Inferior parietal cortex (tissue), 1 donor: ENCODE measurements at regions not wholly inside any gene's neighbourhood (a gene's known extent, or its start where the extent isn't known, plus 50 kb on each side); places are given as distances from the start of the nearest gene placed in this dataset.
"Not testable (repeated sequence)": the region's sequence is repeated elsewhere in the genome, so short reads cannot be mapped to it uniquely, and the experiment has no call there.

Source experiments
- DNase-seq: peaks from one replicate; pipeline ENCODE4 v3.0.0-alpha.2; 2016; ENCODE audit errors: extremely low spot score

DNA sequence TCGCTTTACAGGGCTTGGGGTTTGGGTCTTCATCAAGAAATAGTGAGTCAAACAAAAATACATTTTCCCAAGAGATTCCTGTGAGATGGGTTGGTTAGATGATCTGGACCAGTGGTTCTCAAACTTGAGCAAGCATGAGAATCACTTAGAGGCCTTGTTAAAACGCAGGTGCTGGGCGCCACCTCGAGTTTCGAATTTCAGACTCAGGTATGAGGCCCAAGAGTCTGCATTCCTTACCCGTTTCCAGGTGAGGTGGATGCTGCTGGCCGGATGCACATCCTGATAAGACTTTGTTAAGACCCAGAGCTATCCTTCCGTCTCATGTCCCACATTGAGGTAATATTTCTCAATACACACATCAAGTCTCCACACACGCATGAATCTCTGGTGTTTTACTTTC lies 707.8 kb upstream of the SALL3 start:
- DNase-seq = no peak

DNA sequence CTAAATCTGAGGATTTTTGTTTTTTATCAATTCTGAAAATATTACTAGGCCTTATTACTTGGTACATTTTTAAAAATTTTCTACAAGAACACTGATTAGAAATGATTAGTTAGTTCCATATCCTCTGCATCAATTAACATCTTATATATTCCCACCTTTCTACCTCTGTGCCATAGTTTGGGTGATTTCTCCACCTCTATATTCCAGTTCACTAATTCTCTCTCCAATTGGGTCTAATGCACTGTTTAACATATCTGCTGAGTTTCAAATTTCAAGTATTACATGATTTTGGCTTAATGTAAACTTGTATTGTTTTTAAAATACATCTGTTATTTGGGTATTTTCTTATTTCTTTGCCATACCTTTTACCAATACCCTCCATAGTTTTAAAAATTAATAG lies 705.7 kb upstream of the SALL3 start:
- DNase-seq = no peak

DNA sequence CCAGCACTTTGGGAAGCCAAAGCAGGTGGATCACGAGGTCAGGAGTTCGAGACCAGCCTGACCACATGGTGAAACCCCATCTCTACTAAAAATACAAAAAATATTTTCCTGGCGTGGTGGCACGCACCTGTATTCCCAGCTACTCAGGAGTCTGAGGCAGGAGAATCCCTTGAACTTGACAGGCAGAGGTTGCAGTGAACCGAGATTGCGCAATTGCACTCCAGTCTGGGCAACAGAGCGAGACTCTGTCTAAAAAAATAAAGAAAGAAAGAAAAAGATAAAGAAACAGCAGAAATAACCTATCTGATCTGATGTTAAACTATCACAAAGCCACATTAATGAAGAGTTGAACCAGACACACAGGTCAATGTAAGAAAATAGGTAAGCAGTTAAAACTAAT lies 696.2 kb upstream of the SALL3 start:
- DNase-seq = not testable (repeated sequence)

DNA sequence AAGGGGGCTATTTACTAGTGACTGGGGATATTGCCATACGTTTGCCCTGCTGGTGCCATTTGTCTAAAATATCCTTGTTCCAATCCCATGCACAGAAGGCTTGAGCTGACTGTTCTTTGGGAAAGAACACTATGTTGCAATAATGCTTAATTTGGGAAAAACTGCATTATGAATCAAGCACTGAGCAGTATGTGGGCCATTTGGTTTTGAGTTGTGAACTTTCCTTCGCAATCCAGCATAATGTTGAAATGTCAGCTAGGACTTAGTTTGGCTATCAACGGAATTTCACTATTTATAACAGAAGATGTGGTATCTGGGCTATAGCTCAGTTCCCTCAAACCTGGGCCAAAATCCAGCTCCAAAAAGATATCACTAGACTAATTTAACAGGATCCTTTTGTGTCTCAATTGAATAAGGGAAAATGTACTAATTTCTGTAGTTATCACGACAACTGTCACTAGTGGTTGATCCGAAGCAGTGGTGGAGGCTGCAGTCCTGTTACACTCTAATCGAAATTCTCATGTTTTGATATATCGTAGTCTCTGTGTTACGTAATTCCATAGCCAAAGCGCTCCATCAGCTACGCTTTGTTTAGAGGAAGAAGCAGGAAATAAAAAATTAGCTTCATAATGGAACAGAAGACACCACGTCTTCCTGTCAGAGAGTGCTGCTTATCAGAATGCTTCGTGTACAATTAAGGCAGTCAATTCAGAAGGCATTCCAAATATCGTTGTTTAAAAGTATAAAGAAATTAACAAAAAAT lies 686.8 kb upstream of the SALL3 start:
- no peak for DNase-seq

DNA sequence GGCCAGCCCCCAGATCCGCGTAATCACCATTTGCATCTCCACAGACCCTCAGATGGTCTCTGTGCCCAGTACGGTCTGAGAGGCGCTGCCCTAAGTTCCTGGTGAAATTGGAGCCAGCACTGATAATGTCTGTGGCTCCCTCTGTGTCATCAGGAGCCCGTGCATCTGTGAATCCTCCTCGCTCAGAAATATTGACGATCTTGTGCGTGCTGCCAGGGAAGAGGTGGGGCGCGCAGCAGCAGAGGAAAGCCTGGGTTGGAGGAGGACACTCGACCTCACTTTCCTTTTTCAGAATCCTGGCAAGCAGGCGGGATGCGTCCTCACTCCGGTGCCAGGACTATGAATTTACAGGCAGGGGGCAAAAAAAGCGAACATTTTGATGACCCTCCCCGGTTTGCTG lies 686.1 kb upstream of the SALL3 start:
- no peak for DNase-seq

DNA sequence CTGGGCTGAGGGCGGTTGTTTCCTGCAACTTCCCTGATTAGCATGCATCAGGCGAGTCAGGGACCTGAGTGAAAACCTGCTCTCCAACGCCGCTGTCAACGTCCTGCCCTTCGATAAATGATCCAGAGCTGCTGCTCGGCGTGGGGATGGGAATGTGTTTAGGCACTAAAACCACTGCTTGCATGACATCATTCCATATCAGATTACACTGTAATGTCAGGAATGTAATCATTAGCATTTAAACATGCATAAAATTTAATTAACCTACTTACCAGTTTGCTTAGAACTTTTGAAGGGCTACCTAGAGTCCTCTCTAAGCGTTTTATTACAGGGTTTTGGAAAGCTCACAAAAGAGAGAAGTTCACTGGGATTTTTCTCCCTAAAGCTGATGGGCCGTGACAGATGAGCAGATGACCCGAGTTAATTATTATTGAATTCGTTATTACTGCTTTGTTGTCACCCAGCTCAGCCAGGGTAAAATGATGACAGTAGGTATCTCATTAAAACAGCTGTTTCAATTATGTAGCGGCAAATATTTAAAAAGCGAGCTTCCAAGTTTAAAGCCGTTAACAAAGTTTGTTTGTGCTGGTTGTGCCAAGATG lies 685.6 kb upstream of the SALL3 start:
- no peak for DNase-seq

DNA sequence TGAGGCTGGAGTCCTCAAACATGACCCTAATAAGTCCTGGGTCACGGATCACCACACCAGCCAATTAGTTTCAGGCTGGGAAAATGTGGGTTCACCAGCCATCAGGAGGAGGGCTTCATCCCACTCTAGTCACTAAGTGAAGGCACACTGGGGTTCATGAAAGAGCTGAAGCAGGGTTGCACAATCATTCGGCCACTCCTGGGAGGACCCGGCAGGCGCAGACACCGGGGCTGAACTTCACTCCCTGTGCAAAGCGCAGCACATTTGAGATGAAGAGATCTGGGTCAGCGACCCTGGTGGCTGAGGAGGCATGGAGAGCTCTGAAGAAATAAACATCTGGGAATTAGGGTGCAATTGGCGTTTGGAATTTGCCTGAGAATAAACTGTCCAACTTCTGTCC lies 684.4 kb upstream of the SALL3 start:
- no peak for DNase-seq

DNA sequence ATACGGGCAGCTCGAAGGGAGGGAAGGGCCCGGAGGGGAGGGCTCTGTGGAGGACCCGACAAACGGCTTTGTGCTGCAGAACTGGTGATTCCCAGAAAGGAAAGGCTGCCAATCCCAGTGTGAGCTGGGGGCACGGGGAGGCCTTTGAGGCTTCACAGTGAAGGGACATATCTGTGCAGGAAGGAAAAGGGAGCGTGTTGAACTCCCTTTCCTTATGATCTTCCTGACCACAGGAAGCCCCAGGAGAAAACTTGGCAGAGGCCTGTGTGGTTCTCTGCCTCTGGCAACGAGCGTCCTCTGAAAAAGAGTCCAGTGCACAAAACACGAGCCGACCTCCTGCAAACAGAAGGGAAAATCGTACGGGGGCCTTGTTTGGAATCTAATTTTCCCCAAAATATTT lies 683.5 kb upstream of the SALL3 start:
- no peak for DNase-seq

DNA sequence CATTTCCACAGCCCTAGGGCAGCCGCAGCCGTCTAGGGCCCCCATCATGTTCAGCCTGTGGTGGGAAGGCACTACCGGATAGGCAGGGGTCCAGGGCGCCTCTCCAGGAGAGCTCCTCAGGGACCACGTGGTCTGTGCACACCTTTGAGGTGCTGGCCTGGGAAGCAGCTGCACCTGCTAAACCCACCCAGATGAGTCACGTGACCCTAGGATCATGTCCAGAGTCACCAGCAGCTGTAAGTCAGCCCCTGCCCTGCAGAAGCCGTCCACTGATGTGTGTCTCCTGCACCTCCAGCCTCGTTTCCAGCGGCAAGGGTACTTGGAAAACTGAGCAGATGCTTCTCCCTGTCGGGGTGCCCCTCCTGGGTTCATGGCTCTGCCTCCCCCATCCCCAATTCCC lies 682.6 kb upstream of the SALL3 start:
- no peak for DNase-seq

DNA sequence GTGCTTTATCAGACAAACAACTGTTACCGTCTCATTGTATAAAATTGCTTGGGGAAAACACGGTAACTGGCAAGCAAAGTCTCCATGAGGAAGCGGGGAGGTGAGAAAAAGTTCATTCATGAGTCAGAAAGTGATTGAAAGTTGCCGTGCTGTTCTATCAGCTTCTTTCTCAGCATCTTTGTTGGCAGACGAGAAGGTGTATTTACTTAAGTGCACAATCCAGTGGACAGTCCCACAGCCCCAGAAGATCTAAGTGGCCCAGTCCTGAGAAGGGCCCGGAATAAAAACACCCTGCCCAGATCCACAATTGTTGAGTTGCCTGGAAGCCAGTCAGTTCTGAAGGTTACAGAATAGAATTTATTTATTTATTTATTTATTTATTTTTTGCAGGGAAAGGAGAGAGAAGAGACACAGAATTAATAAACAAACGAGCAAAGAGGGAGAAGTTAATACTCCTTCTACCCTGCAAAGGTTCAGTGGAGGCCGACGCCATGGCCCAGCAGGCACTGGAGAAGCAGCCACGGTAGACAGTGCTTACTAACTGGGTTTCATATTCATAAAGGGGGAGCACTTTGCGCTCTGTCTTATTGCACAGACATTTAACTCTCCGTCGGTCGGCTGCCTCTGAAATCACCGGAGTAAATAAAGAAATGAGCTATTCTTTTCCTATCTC lies 676.0 kb upstream of the SALL3 start:
- no peak for DNase-seq

DNA sequence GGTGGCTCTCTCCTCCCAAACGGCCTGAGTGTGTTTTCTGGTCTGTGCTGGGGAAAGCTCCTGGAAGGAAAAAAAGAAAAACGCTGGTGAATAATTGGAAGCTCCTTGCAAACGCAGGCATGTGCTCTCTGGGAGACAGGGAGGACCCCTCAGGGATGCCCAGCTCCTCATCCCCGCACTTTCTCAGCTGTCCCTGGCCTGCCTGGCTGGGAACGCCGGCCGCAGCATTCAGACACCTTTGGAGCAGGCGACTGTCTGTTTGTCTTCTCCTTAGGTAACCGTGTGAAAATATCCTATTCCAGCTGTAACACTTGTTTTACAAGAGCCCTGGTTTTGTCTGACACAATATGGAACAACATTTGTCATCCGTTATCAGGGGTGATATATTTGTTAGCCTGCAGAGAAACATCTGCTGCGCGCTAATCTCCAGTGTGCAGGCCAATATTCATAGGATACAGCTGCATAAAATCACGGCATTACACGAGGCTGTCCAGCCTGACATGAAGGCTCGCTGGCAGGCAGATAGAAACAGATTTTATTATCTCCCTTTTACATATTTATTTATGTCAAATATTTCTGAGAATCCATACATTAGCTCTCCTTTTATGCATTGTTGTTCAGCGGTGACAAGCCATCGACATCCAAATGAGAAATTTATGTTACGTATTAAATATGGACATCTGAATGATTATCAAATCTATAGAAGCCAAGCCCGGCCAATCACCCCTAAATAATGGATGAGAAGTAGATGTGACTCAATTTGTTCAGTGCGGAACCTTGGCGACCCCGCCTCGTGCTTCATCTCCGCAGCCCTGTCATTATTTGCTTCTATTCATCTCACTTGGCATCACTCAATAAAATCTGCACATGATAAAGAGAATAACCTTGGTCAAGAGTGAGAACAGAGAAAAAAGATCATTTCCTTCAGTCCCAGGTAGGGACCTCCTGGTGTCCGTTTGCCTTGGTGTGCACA lies 675.1 kb upstream of the SALL3 start:
- DNase-seq = no peak

DNA sequence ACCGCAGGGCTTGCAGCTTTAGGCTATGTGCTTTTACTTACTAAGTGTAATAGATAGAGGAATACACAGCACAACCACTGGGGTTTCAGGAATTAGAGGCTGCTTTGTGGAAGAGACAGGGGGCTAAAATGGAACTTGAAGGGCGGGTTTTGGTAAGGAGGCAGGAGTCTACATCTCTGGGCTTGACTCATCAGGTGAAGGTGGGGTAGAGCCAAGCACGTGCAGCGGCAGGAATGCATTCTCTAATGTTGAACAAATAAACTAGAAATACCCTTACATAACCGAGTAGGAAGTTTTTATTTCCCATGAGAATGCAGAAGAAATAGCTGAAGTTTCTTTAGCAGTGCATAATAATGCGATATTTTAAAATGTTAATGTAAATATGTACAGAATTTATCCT lies 673.8 kb upstream of the SALL3 start:
- no peak for DNase-seq

DNA sequence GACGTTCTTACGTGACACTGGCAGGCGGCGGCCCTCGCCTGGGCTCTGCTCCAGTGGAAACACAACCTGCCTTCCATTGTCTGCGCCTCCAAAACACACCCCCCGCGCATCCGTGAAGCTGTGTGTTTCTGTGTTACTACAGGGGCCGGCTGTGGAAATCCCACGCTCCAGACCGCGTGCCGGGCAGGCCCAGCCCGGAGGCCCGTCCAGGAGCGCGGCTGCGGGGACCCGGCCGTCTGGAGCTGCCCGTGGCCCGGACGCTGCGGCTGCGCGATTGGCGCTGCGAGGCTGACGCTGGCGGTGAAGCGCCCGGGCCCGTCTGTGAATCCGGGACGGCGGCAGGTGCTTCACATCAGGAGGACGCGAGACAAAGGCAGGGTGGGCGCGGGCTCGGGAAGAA lies 670.3 kb upstream of the SALL3 start:
- DNase-seq = no peak

DNA sequence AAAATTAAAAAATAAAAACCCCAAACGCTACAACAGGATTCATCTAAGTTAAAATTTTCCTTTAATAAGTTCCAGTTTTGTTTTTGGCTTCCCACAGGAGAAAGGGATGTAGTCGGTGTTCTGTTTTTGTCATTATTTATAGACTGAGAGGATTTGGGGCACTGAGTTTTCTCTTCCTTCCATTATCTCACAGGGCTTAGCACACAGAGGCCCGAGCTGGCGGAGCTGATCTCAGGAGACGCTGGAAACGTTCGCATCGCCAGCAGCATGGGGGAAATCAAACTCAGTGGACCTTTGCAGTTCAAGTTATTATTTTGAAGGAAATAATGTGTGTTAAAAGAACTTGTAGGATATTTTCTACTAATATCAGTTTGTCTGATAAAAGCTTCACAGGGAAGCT lies 669.7 kb upstream of the SALL3 start:
- DNase-seq = no peak

DNA sequence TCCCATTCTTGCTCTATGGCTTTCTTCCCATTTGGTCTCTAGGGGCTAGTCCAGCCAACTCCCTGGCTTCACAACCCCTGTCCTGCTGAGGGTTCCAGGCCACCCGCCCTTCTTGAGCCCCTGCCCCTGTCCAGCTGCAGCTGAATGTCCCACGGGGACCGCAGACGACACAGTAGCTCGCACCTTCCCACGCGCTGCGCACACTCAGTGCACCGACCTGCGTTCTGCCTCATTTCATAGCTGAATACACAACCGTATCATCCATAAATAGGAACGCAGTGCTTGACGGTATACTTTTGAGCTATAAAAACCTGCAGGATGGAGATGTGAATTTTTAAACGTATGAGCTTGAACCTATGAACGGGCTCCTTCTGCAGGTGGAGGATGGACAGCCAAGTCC lies 660.4 kb upstream of the SALL3 start:
- no peak for DNase-seq

DNA sequence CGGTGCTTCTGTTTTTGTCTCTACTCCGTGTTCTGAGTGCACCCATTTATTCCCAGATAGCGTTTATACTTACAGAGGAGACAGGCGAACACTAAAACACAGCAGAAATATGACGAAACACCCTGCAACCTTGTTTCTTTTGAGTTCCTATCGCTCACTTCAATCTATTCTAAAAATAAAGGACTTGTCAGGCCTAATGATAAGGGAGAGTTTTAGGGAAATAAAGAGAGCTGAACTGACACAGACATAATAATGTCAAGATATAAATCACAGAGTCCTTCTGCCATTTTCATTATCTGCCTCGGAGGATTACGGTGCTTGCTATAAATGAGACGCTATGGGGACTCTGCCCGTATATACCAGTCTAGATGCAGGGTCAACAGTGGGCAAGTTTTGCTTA lies 659.7 kb upstream of the SALL3 start:
- DNase-seq = no peak

DNA sequence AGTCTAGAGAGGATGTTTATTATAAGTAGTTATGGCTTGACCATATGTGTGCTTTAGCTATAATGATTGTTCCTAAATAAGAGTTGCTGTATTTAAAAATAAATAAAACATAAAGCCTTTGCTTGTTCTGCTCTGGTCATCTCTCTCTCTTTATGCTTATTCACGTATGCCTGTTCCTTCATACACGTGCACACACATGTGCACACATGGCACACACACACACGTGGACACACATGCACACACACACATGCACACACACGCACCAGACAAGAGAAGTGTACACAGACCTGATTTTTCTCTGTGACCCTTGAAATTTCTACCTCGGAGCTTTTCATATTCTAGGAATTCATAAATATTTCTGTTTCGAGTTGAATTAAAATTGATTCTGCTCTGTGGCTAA lies 658.2 kb upstream of the SALL3 start:
- DNase-seq = no peak

DNA sequence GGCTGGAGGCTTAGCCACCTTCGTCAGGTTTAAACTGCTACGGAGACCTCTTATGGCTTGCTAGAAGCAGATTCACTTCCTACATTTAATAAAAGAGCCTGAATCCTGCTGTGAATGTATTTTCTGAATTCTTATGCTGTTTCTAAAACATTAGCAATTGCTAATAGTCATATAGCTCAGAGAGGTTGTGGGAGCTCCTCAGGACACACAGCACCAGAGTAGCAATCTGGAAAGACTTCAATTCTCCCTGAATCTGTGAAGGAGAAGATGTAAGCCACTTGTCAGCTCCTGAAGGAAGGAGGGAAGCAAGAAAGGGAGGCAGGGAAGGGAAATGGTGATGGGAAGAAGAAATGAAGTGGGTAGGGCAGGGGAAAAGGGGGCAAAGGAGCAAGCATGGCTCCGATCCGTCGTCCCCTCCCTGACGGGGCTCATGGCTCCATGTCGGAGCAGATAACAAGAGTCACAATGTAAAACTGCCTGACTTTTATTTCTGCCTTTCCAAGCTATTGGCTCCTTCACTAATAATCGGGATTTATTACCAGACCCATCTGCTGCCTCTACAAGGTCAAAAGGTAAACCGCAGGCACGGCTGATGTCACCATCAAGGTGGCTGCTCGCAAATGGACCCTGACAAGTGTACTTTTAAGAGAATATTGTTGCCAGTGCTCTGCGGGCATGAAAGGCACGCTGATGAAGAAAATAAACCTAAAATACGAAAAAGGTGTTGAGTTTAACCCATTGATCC lies 656.0 kb upstream of the SALL3 start:
- no peak for DNase-seq

DNA sequence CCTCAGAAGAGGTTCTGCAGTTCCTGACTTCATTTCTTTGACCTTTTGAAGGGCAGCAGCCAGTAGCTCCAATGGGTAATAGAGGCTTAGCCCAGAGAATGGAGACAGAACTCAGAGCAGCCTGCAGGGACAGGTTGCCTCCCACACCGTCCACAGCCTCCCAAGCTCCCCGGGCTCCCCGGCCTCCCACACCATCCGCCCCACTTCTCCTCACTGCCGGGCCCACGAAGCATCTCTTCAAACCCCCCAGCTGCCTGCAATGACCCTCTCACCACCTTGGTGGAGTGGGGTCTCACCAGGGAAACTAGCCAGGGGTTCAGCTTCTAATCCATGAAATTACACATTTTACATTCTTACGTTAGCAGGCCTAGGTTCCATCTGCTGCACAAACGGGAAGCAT lies 652.0 kb upstream of the SALL3 start:
- no peak for DNase-seq

DNA sequence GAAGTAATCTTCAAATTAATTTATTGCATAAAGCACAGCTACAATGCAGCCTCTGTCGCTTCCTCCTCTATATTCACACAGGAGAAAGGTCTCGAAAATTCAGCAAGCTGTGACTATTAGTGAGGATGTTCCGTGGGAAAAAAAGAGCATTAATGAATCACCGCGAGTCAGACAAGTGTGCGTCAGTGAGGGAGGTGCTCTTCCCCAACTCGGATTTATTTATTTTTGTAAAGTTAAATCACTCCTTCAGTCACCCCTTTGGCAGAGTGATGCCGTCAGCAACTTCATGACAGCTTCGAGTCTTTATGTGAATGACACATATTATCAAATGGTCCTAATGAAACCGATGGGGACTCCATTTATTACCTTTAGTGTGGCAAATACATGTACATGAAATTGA lies 648.9 kb upstream of the SALL3 start:
- DNase-seq = no peak

DNA sequence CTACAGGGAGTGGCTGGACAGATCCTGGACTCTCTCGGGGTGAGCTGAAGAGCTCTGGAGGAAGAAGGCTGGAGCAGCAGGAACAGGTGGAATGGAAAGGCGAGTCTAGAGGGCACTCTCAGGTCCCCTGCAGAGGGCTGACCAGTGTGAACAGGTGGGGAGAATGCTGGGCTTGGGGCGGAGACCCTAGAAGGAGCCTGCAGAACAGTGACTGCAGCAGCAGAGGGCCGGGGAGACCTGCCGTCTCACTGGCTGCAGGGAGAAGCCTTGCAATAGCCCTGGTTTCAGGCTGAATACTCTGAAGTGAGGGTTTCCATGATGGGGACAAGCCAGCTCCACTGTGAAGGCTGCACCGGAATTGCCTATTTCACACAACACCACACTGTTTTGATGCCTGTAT lies 626.7 kb upstream of the SALL3 start:
- DNase-seq = no peak
